T-cell (primary cell): ENCODE measurements at regions not wholly inside any gene's neighbourhood (a gene's known extent, or its start where the extent isn't known, plus 50 kb on each side); places are given as distances from the start of the nearest gene placed in this dataset.

ENCODE experiments used
- ATAC-seq, 4 experiments: fragments of 200-7000 bp in 3 of 4; fragments of 150-1000 bp in 1 of 4; cut with Tn5 transposase; replicated peaks in 1 of 4; 1 replicate in 3 of 4; 2 replicates in 1 of 4; pipeline ENCODE4 v1.10.0; 2021; ENCODE audit warnings: moderate library complexity in 3 of 4, mild to moderate bottlenecking in 2 of 4, moderate number of reproducible peaks in 1 of 4
- CTCF ChIA-PET, 2 donors: fragments of 300-600 bp; sonication (Branson Sonifier 250); formaldehyde crosslinking; loops; one replicate each; lab custom pipeline; 2022; ENCODE audit warnings: antibody characterized with exemption in 2 of 2; lab: Charles Lee
- POLR2A ChIA-PET, 2 donors: fragments of 300-600 bp; sonication (Branson Sonifier 250); formaldehyde crosslinking; loops; one replicate each; lab custom pipeline; 2022; ENCODE audit warnings: antibody characterized with exemption in 2 of 2; lab: Charles Lee
- DNase-seq, 35 experiments: peaks; one replicate each; pipeline versions ENCODE4 v3.0.0 to v3.0.0-alpha.2; 2013 to 2023
- H3K27ac ChIP-seq: one replicate; pipeline ENCODE4 v1.5.1; 2013; ENCODE audit warnings: low read length
- H3K27me3 ChIP-seq, 2 experiments: replicated peaks in 1 of 2; 1 replicate in 1 of 2; 2 replicates in 1 of 2; pipeline versions ENCODE4 v1.6.1 to v1.7.0; 2013; ENCODE audit warnings: low read length in 1 of 2, mixed read lengths in 1 of 2; ENCODE audit not compliant: control insufficient read depth in 2 of 2, insufficient read depth in 2 of 2; ENCODE audit errors: extremely low read depth in 1 of 2
- H3K36me3 ChIP-seq, 2 donors: 1 replicate in 1 of 2; 2 replicates in 1 of 2; pipeline versions ENCODE4 v1.6.1 to v1.7.0; 2013; ENCODE audit warnings: low read length in 1 of 2; ENCODE audit not compliant: control insufficient read depth in 2 of 2, insufficient read depth in 1 of 2; ENCODE audit errors: extremely low read depth in 1 of 2
- H3K4me1 ChIP-seq, 2 experiments: 1 replicate in 1 of 2; 2 replicates in 1 of 2; pipeline versions ENCODE4 v1.6.1 to v1.7.0; 2013; ENCODE audit warnings: low read length in 2 of 2, mixed read lengths in 1 of 2; ENCODE audit not compliant: insufficient read depth in 2 of 2, control insufficient read depth in 1 of 2; ENCODE audit errors: extremely low read depth in 1 of 2
- H3K4me3 ChIP-seq, 2 donors: 1 replicate in 1 of 2; 2 replicates in 1 of 2; pipeline versions ENCODE4 v1.5.1 to v1.7.0; 2013; ENCODE audit warnings: mild to moderate bottlenecking in 2 of 2, low read length in 1 of 2, moderate library complexity in 1 of 2; ENCODE audit not compliant: control insufficient read depth in 1 of 2; ENCODE audit errors: extremely low read depth in 1 of 2
- H3K9me3 ChIP-seq: 2 replicates; pipeline ENCODE4 v1.7.0; 2013
- H3K27ac Mint-ChIP-seq, 2 donors: one replicate each; pipeline ENCODE4 v1.8.0; 2020 to 2021; ENCODE audit warnings: mild to moderate bottlenecking in 2 of 2, mixed read lengths in 2 of 2
- H3K27me3 Mint-ChIP-seq, 2 donors: one replicate each; pipeline ENCODE4 v1.8.0; 2021 to 2022; ENCODE audit warnings: mixed read lengths in 2 of 2
- H3K36me3 Mint-ChIP-seq: one replicate; pipeline ENCODE4 v1.8.0; 2021; ENCODE audit warnings: mixed read lengths
- H3K4me1 Mint-ChIP-seq, 3 donors: one replicate each; pipeline ENCODE4 v1.8.0; 2020 to 2022; ENCODE audit warnings: mixed read lengths in 3 of 3, mild to moderate bottlenecking in 1 of 3
- H3K4me3 Mint-ChIP-seq, 3 donors: one replicate each; pipeline ENCODE4 v1.8.0; 2020 to 2022; ENCODE audit warnings: mild to moderate bottlenecking in 3 of 3, mixed read lengths in 3 of 3, moderate library complexity in 3 of 3
- H3K9me3 Mint-ChIP-seq, 3 donors: one replicate each; pipeline ENCODE4 v1.8.0; 2020 to 2022; ENCODE audit warnings: mixed read lengths in 3 of 3
- WGBS: methylation state at CpG from one replicate; pipeline ENCODE4 v1.1.5; 2013; ENCODE audit warnings: missing lambda C conversion rate; ENCODE audit not compliant: insufficient coverage; 5-methylcytosine and 5-hydroxymethylcytosine counted together

- Histone ChIP-seq H3K27me3 (no peaks in the 10 kb centered on the region), H3K27ac (no peak overlapping the region), H3K36me3 (no peaks in the 10 kb centered on the region), H3K4me1 (no peaks in the 10 kb centered on the region), H3K9me3 (no peaks in the 10 kb centered on the region), H3K4me3 (no peak overlapping the region)
- no peak for DNase-seq
- ATAC-seq = no peak
- H3K27ac Mint-ChIP-seq = no peak overlapping the region
- H3K27me3 Mint-ChIP-seq = peaks cover 6 to 21% of the 10 kb centered on the region in 2 donors
- H3K9me3 Mint-ChIP-seq = no peaks in the 10 kb centered on the region
- 90% methylated on average over 2 of the region's 5 CpGs for WGBS
- H3K4me3 Mint-ChIP-seq = no peak overlapping the region
- H3K4me1 Mint-ChIP-seq = no peaks in the 10 kb centered on the region
- ChIA-PET CTCF (no interaction called here), POLR2A (no interaction called here)
- H3K36me3 Mint-ChIP-seq = no peaks in the 10 kb centered on the region
Measured at GRCh38 chr4:129346036-129346435, 250.1 kb downstream of the C4orf33 start.

GRCh38 chr4:129346734-129347133 is 250.8 kb downstream of the C4orf33 start:
- H3K4me1 ChIP-seq = no peaks in the 10 kb centered on the region
- Mint-ChIP-seq H3K27ac (no peak overlapping the region), H3K4me1 (no peaks in the 10 kb centered on the region), H3K27me3 (peaks cover 6 to 26% of the 10 kb centered on the region in 2 donors), H3K36me3 (no peaks in the 10 kb centered on the region), H3K4me3 (no peak overlapping the region), H3K9me3 (no peaks in the 10 kb centered on the region)
- DNase-seq = no peak
- H3K36me3 ChIP-seq = no peaks in the 10 kb centered on the region
- H3K4me3 ChIP-seq = no peak overlapping the region
- no peak overlapping the region for H3K27ac ChIP-seq
- WGBS = 65% methylated on average over 2 of the region's 3 CpGs
- H3K27me3 ChIP-seq = no peaks in the 10 kb centered on the region
- H3K9me3 ChIP-seq = no peaks in the 10 kb centered on the region
- ChIA-PET CTCF (interaction anchor here (0.5 to 0.6 kb wide), 2 partner anchors 22 to 35 kb away, joined by 3 read pairs; no protein-coding TSS in a partner anchor), POLR2A (no interaction called here)
- ATAC-seq = no peak

GRCh38 chr4:129350834-129351721 is 255.1 kb downstream of the C4orf33 start:
- no peak for ATAC-seq
- H3K27me3 ChIP-seq = no peaks in the 10 kb centered on the region
- no peak for DNase-seq
- H3K27me3 Mint-ChIP-seq = peaks cover 10 to 24% of the 10 kb centered on the region in 2 donors
- H3K27ac Mint-ChIP-seq = no peak overlapping the region
- no peaks in the 10 kb centered on the region for H3K9me3 Mint-ChIP-seq
- H3K4me1 Mint-ChIP-seq = no peaks in the 10 kb centered on the region
- H3K36me3 Mint-ChIP-seq = no peaks in the 10 kb centered on the region
- no peak overlapping the region for H3K4me3 Mint-ChIP-seq
- ChIA-PET CTCF (no interaction called here), POLR2A (no interaction called here)
- no peak overlapping the region for H3K27ac ChIP-seq
- no CpG with 5 or more reads among the region's 8 CpGs for WGBS
- H3K36me3 ChIP-seq = no peaks in the 10 kb centered on the region
- H3K9me3 ChIP-seq = no peaks in the 10 kb centered on the region
- no peaks in the 10 kb centered on the region for H3K4me1 ChIP-seq
- no peak overlapping the region for H3K4me3 ChIP-seq

GRCh38 chr4:129352480-129352879 is 256.5 kb downstream of the C4orf33 start:
- WGBS = 83% methylated on average over 1 of the region's 4 CpGs
- ChIA-PET CTCF (interaction anchor here in 1 of 2 donors (1.9 kb wide), 1 partner anchor 10 kb away, joined by 9 read pairs; no protein-coding TSS in a partner anchor), POLR2A (no interaction called here)
- Histone ChIP-seq H3K4me3 (no peak overlapping the region), H3K36me3 (no peaks in the 10 kb centered on the region), H3K27me3 (no peaks in the 10 kb centered on the region), H3K4me1 (no peaks in the 10 kb centered on the region), H3K9me3 (no peaks in the 10 kb centered on the region), H3K27ac (no peak overlapping the region)
- no peak overlapping the region for H3K4me3 Mint-ChIP-seq
- ATAC-seq = no peak
- no peak for DNase-seq
- no peak overlapping the region for H3K27ac Mint-ChIP-seq
- peaks cover 10 to 21% of the 10 kb centered on the region in 2 donors for H3K27me3 Mint-ChIP-seq
- no peaks in the 10 kb centered on the region for H3K36me3 Mint-ChIP-seq
- no peaks in the 10 kb centered on the region for H3K9me3 Mint-ChIP-seq
- H3K4me1 Mint-ChIP-seq = no peaks in the 10 kb centered on the region

GRCh38 chr4:129353490-129353889 is 257.5 kb downstream of the C4orf33 start:
- POLR2A ChIA-PET = no interaction called here
- peaks cover 10 to 21% of the 10 kb centered on the region in 2 donors for H3K27me3 Mint-ChIP-seq

GRCh38 chr4:129355031-129355430 is 259.1 kb downstream of the C4orf33 start:
- peaks cover 10 to 21% of the 10 kb centered on the region in 2 donors for H3K27me3 Mint-ChIP-seq
- ATAC-seq = no peak
- no peak overlapping the region for H3K4me3 Mint-ChIP-seq
- H3K4me1 ChIP-seq = no peaks in the 10 kb centered on the region
- no peak overlapping the region for H3K4me3 ChIP-seq
- no peak overlapping the region for H3K27ac Mint-ChIP-seq
- CTCF ChIA-PET = no interaction called here
- H3K27ac ChIP-seq = no peak overlapping the region
- no peaks in the 10 kb centered on the region for H3K9me3 Mint-ChIP-seq
- H3K4me1 Mint-ChIP-seq = no peaks in the 10 kb centered on the region
- H3K36me3 ChIP-seq = no peaks in the 10 kb centered on the region
- no peak for DNase-seq
- H3K27me3 ChIP-seq = no peaks in the 10 kb centered on the region
- H3K36me3 Mint-ChIP-seq = no peaks in the 10 kb centered on the region
- WGBS = no CpG with 5 or more reads among the region's 3 CpGs
- POLR2A ChIA-PET = no interaction called here
- H3K9me3 ChIP-seq = no peaks in the 10 kb centered on the region

More at GRCh38 chr4:129353490-129353889, 257.5 kb downstream of the C4orf33 start:
- DNase-seq (no peak), ATAC-seq (no peak)
- Mint-ChIP-seq H3K9me3 (no peaks in the 10 kb centered on the region), H3K27ac (no peak overlapping the region), H3K4me3 (no peak overlapping the region), H3K4me1 (no peaks in the 10 kb centered on the region), H3K36me3 (no peaks in the 10 kb centered on the region)
- Histone ChIP-seq H3K4me1 (no peaks in the 10 kb centered on the region), H3K27me3 (no peaks in the 10 kb centered on the region), H3K9me3 (no peaks in the 10 kb centered on the region), H3K4me3 (no peak overlapping the region), H3K36me3 (no peaks in the 10 kb centered on the region), H3K27ac (no peak overlapping the region)
- CTCF ChIA-PET = interaction anchor here in 1 of 2 donors (1.9 kb wide), 1 partner anchor 9 kb away, joined by 9 read pairs; no protein-coding TSS in a partner anchor
- no CpG with 5 or more reads among the region's 1 CpG for WGBS
